ENCODE measurements at regions not wholly inside any gene's neighbourhood (a gene's known extent, or its start where the extent isn't known, plus 50 kb on each side); places are given as distances from the start of the nearest gene placed in this dataset.

DNA sequence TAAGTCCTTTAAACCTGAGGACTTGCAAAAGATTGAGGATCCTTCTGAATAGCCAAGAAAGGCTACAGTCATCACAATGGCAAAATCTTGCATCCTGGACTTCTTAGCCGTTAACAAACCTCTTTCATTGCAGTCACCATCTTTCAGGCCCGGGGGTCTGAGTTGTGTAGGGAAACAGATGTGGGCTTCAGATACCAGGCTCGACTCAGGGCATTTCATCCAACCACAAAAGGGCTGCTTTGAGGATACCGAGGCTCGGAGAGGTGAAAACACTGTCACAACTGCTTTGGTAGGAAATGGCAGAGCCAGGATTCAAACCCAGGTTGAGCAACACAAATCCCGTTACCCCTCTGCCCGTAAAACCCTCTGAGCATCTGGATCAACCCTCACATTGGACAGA, 147.4 kb downstream of the TFCP2L1 start:
- TF ChIP-seq, protein P1, sequence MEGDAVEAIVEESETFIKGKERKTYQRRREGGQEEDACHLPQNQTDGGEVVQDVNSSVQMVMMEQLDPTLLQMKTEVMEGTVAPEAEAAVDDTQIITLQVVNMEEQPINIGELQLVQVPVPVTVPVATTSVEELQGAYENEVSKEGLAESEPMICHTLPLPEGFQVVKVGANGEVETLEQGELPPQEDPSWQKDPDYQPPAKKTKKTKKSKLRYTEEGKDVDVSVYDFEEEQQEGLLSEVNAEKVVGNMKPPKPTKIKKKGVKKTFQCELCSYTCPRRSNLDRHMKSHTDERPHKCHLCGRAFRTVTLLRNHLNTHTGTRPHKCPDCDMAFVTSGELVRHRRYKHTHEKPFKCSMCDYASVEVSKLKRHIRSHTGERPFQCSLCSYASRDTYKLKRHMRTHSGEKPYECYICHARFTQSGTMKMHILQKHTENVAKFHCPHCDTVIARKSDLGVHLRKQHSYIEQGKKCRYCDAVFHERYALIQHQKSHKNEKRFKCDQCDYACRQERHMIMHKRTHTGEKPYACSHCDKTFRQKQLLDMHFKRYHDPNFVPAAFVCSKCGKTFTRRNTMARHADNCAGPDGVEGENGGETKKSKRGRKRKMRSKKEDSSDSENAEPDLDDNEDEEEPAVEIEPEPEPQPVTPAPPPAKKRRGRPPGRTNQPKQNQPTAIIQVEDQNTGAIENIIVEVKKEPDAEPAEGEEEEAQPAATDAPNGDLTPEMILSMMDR (IDR thresholded peaks at IDR 0.05), result no peak
- TF ChIP-seq PHF8 (IDR thresholded peaks at IDR 0.05; ENCODE audit: borderline replicate concordance, low read depth), result no peak
- no peak for TF ChIP-seq SMC3 (IDR thresholded peaks at IDR 0.05)
- TF ChIP-seq MAZ (IDR thresholded peaks at IDR 0.05; ENCODE audit: borderline replicate concordance, low read depth, low read length), result no peak
- TF ChIP-seq POLR2A (IDR thresholded peaks at IDR 0.05; ENCODE audit: low read length), result no peak
